SK-N-SH (cell line): ENCODE measurements at regions not wholly inside any gene's neighbourhood (a gene's known extent, or its start where the extent isn't known, plus 50 kb on each side); places are given as distances from the start of the nearest gene placed in this dataset.

Experiments used
- CTCF ChIA-PET: fragments of 300-600, 350-600 bp; formaldehyde crosslinking; extraction: SDS; loops from one replicate; lab custom pipeline; 2021; lab: Yijun Ruan, JAX
- POLR2A ChIA-PET: fragments of 350-600 bp; sonication (Branson Sonifier 250); formaldehyde crosslinking; extraction: SDS; loops from one replicate; lab custom pipeline; 2020; ENCODE audit warnings: antibody characterized with exemption, inconsistent platforms; lab: Yijun Ruan, JAX
- DNase-seq: peaks from one replicate; pipeline ENCODE4 v3.0.0; 2012
- H2AFZ ChIP-seq: fragments of 200-600 bp; sonication (generic); 2 replicates; pipeline ENCODE4 v1.8.1; 2016; ENCODE audit warnings: antibody characterized with exemption, mild to moderate bottlenecking, low read depth
- H3F3A ChIP-seq: fragments of 200-600 bp; sonication (generic); replicated peaks from 2 replicates; pipeline ENCODE3; 2016; ENCODE audit warnings: antibody characterized with exemption, mild to moderate bottlenecking; ENCODE audit not compliant: insufficient read depth
- H3K27ac ChIP-seq, 2 experiments: fragments of 200-500 bp in 1 of 2; fragments of 200-600 bp in 1 of 2; sonication (Bioruptor generic) in 1 of 2; sonication (generic), shearing (Covaris generic) in 1 of 2; 2 replicates each; pipeline versions ENCODE4 v1.5.1 to v1.6.1; 2014 to 2016; ENCODE audit warnings: low read depth in 2 of 2, inconsistent platforms in 1 of 2, low read length in 1 of 2, mild to moderate bottlenecking in 1 of 2, mixed read lengths in 1 of 2
- H3K27me3 ChIP-seq: fragments of 200-600 bp; sonication (generic), shearing (Covaris generic); 2 replicates; pipeline ENCODE4 v1.6.1; 2016; ENCODE audit warnings: mixed run types; ENCODE audit not compliant: insufficient read depth
- H3K36me3 ChIP-seq, 2 experiments: fragments of 200-500 bp in 1 of 2; fragments of 200-600 bp in 1 of 2; sonication (Bioruptor generic) in 1 of 2; sonication (generic) in 1 of 2; replicated peaks in 1 of 2; 2 replicates each; pipeline versions ENCODE3 to v1.5.1; 2014 to 2016; ENCODE audit warnings: low read length in 1 of 2, mild to moderate bottlenecking in 1 of 2; ENCODE audit not compliant: insufficient read depth in 2 of 2, control insufficient read depth in 1 of 2
- H3K4me1 ChIP-seq, 2 experiments: fragments of 200-500 bp in 1 of 2; fragments of 200-600 bp in 1 of 2; sonication (Bioruptor generic) in 1 of 2; sonication (generic), shearing (Covaris generic) in 1 of 2; 2 replicates each; pipeline versions ENCODE4 v1.5.1 to v1.6.1; 2014 to 2016; ENCODE audit warnings: low read depth in 1 of 2, low read length in 1 of 2, mixed run types in 1 of 2; ENCODE audit not compliant: insufficient read depth in 2 of 2, control insufficient read depth in 1 of 2
- H3K4me2 ChIP-seq: fragments of 200-600 bp; sonication (generic), shearing (Covaris generic); 2 replicates; pipeline ENCODE4 v1.6.1; 2017; ENCODE audit warnings: mixed run types
- H3K4me3 ChIP-seq, 2 experiments: fragments of 200-500 bp in 1 of 2; fragments of 200-600 bp in 1 of 2; sonication (Bioruptor generic) in 1 of 2; sonication (generic), shearing (Covaris generic) in 1 of 2; 2 replicates each; pipeline versions ENCODE4 v1.5.1 to v1.8.1; 2014 to 2016; ENCODE audit warnings: low read depth in 2 of 2, inconsistent platforms in 1 of 2, low read length in 1 of 2, mild to moderate bottlenecking in 1 of 2, mixed read lengths in 1 of 2, moderate library complexity in 1 of 2
- H3K79me2 ChIP-seq: fragments of 200-600 bp; sonication (generic); 2 replicates; pipeline ENCODE4 v1.8.1; 2017; ENCODE audit warnings: mild to moderate bottlenecking; ENCODE audit not compliant: insufficient read depth
- H3K9ac ChIP-seq: fragments of 200-600 bp; sonication (generic); 2 replicates; pipeline ENCODE4 v1.6.1; 2017; ENCODE audit warnings: mixed run types
- H3K9me2 ChIP-seq: fragments of 200-600 bp; sonication (generic); 2 replicates; pipeline ENCODE4 v1.6.1; 2017; ENCODE audit warnings: mixed run types
- H3K9me3 ChIP-seq: fragments of 200-600 bp; sonication (generic); 2 replicates; pipeline ENCODE4 v1.6.1; 2017; ENCODE audit warnings: mixed run types, mild to moderate bottlenecking, moderate library complexity
- H4K20me1 ChIP-seq: fragments of 200-600 bp; sonication (generic); 2 replicates; pipeline ENCODE4 v1.6.1; 2017; ENCODE audit warnings: mild to moderate bottlenecking, mixed run types; ENCODE audit not compliant: insufficient read depth
- CTCF ChIP-seq: fragments of 200-600 bp; sonication (generic); IDR thresholded peaks from 2 replicates; pipeline ENCODE4 v1.6.1; 2017; ENCODE audit warnings: antibody characterized with exemption, mild to moderate bottlenecking, moderate library complexity
- EZH2phosphoT487 ChIP-seq: fragments of 200-600 bp; sonication (generic); IDR thresholded peaks from 2 replicates; pipeline ENCODE4 v1.6.1; 2017; ENCODE audit warnings: low read depth, mixed run types, mild to moderate bottlenecking, antibody characterized with exemption, moderate library complexity, borderline replicate concordance
- FOSL2 ChIP-seq: IDR thresholded peaks from 2 replicates; pipeline ENCODE4 v1.4.0; 2012; ENCODE audit warnings: low read depth, mild to moderate bottlenecking, moderate library complexity, borderline replicate concordance
- FOXJ3 ChIP-seq: sonication (generic); formaldehyde crosslinking; IDR thresholded peaks from 2 replicates; pipeline ENCODE4 v1.5.1; 2020; ENCODE audit warnings: mild to moderate bottlenecking, missing genetic modification reagents
- GATA2 ChIP-seq: sonication (generic); formaldehyde crosslinking; IDR thresholded peaks from 2 replicates; pipeline ENCODE4 v1.5.0; 2020; ENCODE audit warnings: mild to moderate bottlenecking, missing genetic modification reagents
- MEF2A ChIP-seq: IDR thresholded peaks from 2 replicates; pipeline ENCODE4 v1.4.0; 2012; ENCODE audit warnings: low read depth, borderline replicate concordance
- POLR2AphosphoS5 ChIP-seq: IDR thresholded peaks from 2 replicates; pipeline ENCODE4 v1.6.1; 2012; ENCODE audit warnings: low read depth, low read length
- RAD21 ChIP-seq: IDR thresholded peaks from 2 replicates; pipeline ENCODE4 v1.6.1; 2012; ENCODE audit warnings: mild to moderate bottlenecking, low read length
- RXRA ChIP-seq: IDR thresholded peaks from 2 replicates; pipeline ENCODE4 v1.4.0; 2012; ENCODE audit warnings: low read depth, mild to moderate bottlenecking, borderline replicate concordance
- SMC3 ChIP-seq: IDR thresholded peaks from 2 replicates; pipeline ENCODE4 v1.6.1; 2012; ENCODE audit warnings: low read depth, low read length, improper control_type of control experiment
- TAF1 ChIP-seq: IDR thresholded peaks from 2 replicates; pipeline ENCODE4 v1.6.1; 2012; ENCODE audit warnings: low read depth, mild to moderate bottlenecking, low read length, moderate library complexity, borderline replicate concordance
- TCF12 ChIP-seq: IDR thresholded peaks from 2 replicates; pipeline ENCODE4 v1.4.0; 2012
- WGBS: methylation state at CpG from one replicate; pipeline ENCODE4 v1.1.6; 2017; ENCODE audit warnings: low lambda C conversion rate; 5-methylcytosine and 5-hydroxymethylcytosine counted together
- TF ChIP-seq, protein P1 (sequence below): fragments of 150-350 bp; IDR thresholded peaks from 2 replicates; pipeline ENCODE4 v1.6.1; 2017; ENCODE audit warnings: antibody characterized with exemption, low read length, low read depth, borderline replicate concordance
- TF ChIP-seq, protein P2 (sequence below): IDR thresholded peaks from 2 replicates; pipeline ENCODE4 v1.6.1; 2012; ENCODE audit warnings: mild to moderate bottlenecking, low read depth, low read length, moderate library complexity

DNA sequence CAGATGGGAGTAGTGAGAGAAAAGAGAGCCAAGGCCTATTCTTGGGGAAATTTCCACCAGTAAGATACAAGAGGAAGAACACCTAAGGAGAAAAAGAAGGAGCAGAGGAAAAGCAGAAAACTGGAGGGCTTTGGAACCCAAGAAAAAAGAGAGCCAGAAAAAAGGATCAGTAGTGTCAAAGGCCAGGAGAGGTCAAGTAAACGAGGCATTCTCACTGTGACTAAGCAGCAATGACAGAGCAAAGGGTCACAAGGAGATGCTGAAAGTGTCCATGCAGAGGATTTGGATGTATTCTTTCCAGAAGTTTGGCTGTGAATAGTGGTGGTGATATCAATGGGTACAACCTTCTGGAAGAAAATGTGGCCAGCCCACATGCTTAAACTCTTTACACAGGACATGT, 109.5 kb downstream of the DYNAP start:
- POLR2A ChIA-PET: no interaction called here
- no peak for DNase-seq
- Histone ChIP-seq H3K27me3 (no peaks in the 10 kb centered on the region), H3K27ac (no peak overlapping the region), H3K9ac (no peak overlapping the region), H2AFZ (no peak overlapping the region), H3K36me3 (no peaks in the 10 kb centered on the region), H3K4me1 (no peaks in the 10 kb centered on the region), H3K79me2 (no peaks in the 10 kb centered on the region), H3K4me2 (no peak overlapping the region), H3K9me3 (no peaks in the 10 kb centered on the region), H3F3A (no peaks in the 10 kb centered on the region), H3K4me3 (no peak overlapping the region), H3K9me2 (no peaks in the 10 kb centered on the region), H4K20me1 (no peaks in the 10 kb centered on the region)
- WGBS: 58% methylated on average over 1 of the region's 1 CpG
- CTCF ChIA-PET: no interaction called here
- TF ChIP-seq, protein P1, sequence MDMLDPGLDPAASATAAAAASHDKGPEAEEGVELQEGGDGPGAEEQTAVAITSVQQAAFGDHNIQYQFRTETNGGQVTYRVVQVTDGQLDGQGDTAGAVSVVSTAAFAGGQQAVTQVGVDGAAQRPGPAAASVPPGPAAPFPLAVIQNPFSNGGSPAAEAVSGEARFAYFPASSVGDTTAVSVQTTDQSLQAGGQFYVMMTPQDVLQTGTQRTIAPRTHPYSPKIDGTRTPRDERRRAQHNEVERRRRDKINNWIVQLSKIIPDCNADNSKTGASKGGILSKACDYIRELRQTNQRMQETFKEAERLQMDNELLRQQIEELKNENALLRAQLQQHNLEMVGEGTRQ: no peak
- TF ChIP-seq EZH2phosphoT487: no peak
- TF ChIP-seq GATA2 (CRISPR knock-in tag): no peak
- no peak for TF ChIP-seq RXRA
- TF ChIP-seq TCF12: no peak
- TF ChIP-seq SMC3: no peak
- TF ChIP-seq, protein P2, sequence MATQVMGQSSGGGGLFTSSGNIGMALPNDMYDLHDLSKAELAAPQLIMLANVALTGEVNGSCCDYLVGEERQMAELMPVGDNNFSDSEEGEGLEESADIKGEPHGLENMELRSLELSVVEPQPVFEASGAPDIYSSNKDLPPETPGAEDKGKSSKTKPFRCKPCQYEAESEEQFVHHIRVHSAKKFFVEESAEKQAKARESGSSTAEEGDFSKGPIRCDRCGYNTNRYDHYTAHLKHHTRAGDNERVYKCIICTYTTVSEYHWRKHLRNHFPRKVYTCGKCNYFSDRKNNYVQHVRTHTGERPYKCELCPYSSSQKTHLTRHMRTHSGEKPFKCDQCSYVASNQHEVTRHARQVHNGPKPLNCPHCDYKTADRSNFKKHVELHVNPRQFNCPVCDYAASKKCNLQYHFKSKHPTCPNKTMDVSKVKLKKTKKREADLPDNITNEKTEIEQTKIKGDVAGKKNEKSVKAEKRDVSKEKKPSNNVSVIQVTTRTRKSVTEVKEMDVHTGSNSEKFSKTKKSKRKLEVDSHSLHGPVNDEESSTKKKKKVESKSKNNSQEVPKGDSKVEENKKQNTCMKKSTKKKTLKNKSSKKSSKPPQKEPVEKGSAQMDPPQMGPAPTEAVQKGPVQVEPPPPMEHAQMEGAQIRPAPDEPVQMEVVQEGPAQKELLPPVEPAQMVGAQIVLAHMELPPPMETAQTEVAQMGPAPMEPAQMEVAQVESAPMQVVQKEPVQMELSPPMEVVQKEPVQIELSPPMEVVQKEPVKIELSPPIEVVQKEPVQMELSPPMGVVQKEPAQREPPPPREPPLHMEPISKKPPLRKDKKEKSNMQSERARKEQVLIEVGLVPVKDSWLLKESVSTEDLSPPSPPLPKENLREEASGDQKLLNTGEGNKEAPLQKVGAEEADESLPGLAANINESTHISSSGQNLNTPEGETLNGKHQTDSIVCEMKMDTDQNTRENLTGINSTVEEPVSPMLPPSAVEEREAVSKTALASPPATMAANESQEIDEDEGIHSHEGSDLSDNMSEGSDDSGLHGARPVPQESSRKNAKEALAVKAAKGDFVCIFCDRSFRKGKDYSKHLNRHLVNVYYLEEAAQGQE: no peak

- no peak overlapping the region for H3K27ac ChIP-seq
- no peak overlapping the region for H3K9ac ChIP-seq
- no peak overlapping the region for H3K4me2 ChIP-seq
- H3K9me3 ChIP-seq: no peaks in the 10 kb centered on the region
- H3F3A ChIP-seq: no peaks in the 10 kb centered on the region
- WGBS: 81% methylated on average over 1 of the region's 1 CpG
- no peaks in the 10 kb centered on the region for H4K20me1 ChIP-seq
- no peaks in the 10 kb centered on the region for H3K79me2 ChIP-seq
- TF ChIP-seq POLR2AphosphoS5 (no peak), TAF1 (no peak), GATA2 (CRISPR knock-in tag) (no peak), MEF2A (no peak), FOSL2 (no peak), RAD21 (no peak), CTCF (no peak), FOXJ3 (no peak)
- ChIA-PET POLR2A (no interaction called here), CTCF (no interaction called here)
- no peaks in the 10 kb centered on the region for H3K4me1 ChIP-seq
- H3K9me2 ChIP-seq: no peaks in the 10 kb centered on the region
- no peaks in the 10 kb centered on the region for H3K36me3 ChIP-seq
- H3K4me3 ChIP-seq: no peak overlapping the region
- no peaks in the 10 kb centered on the region for H3K27me3 ChIP-seq
- DNase-seq: no peak
- peak overlapping the region; percentile 56; the same call in 1 of the 2 replicates for H2AFZ ChIP-seq
These were observed 111.6 kb downstream of the DYNAP start for GRCh38 chr18:54702686-54703085.
